CD14-positive monocyte (primary cell): ENCODE measurements at regions not wholly inside any gene's neighbourhood (a gene's known extent, or its start where the extent isn't known, plus 50 kb on each side); places are given as distances from the start of the nearest gene placed in this dataset.

Source experiments
- DNase-seq, 3 donors: peaks; one replicate each; pipeline ENCODE4 v3.0.0-alpha.2; 2011 to 2022
- H2AFZ ChIP-seq: 2 replicates; pipeline ENCODE4 v1.6.0; 2012; ENCODE audit warnings: mild to moderate bottlenecking, low read depth, low read length, inconsistent platforms; ENCODE audit not compliant: insufficient read depth, poor library complexity, severe bottlenecking
- H3K27ac ChIP-seq, 2 donors: 1 replicate in 1 of 2; 2 replicates in 1 of 2; pipeline ENCODE4 v1.5.1; 2012 to 2013; ENCODE audit warnings: low read length in 2 of 2, control low read depth in 1 of 2, inconsistent platforms in 1 of 2, low read depth in 1 of 2, mild to moderate bottlenecking in 1 of 2
- H3K27me3 ChIP-seq, 2 donors: one replicate each; pipeline versions ENCODE4 v1.6.0 to v1.6.1; 2011 to 2013; ENCODE audit warnings: low read length in 2 of 2; ENCODE audit not compliant: control insufficient read depth in 2 of 2, insufficient read depth in 2 of 2
- H3K36me3 ChIP-seq, 2 donors: replicated peaks in 1 of 2; 1 replicate in 1 of 2; 2 replicates in 1 of 2; pipeline versions ENCODE4 v1.5.1 to v1.6.1; 2012 to 2013; ENCODE audit warnings: low read length in 2 of 2, control low read depth in 1 of 2, inconsistent platforms in 1 of 2, mild to moderate bottlenecking in 1 of 2; ENCODE audit not compliant: insufficient read depth in 2 of 2, control insufficient read depth in 1 of 2
- H3K4me1 ChIP-seq, 2 donors: 1 replicate in 1 of 2; 2 replicates in 1 of 2; pipeline versions ENCODE4 v1.5.1 to v1.6.1; 2012 to 2013; ENCODE audit warnings: low read length in 2 of 2, control low read depth in 1 of 2, inconsistent platforms in 1 of 2, mild to moderate bottlenecking in 1 of 2, moderate library complexity in 1 of 2; ENCODE audit not compliant: insufficient read depth in 2 of 2, control insufficient read depth in 1 of 2
- H3K4me2 ChIP-seq: replicated peaks from 2 replicates; pipeline ENCODE3; 2012; ENCODE audit warnings: low read length, moderate library complexity, mild to moderate bottlenecking; ENCODE audit not compliant: poor library complexity, severe bottlenecking; ENCODE audit errors: extremely low read depth
- H3K4me3 ChIP-seq, 3 experiments: fragments of 200-600 bp in 1 of 3; sonication (generic) in 1 of 3; replicated peaks in 1 of 3; 1 replicate in 2 of 3; 2 replicates in 1 of 3; pipeline ENCODE4 v1.5.1; 2011 to 2013; ENCODE audit warnings: low read length in 3 of 3, mild to moderate bottlenecking in 3 of 3, control low read depth in 2 of 3, low read depth in 2 of 3, inconsistent platforms in 1 of 3, moderate library complexity in 1 of 3
- H3K79me2 ChIP-seq: 2 replicates; pipeline ENCODE4 v1.6.0; 2012; ENCODE audit warnings: mild to moderate bottlenecking, control low read depth, inconsistent platforms, low read length, moderate library complexity; ENCODE audit not compliant: insufficient read depth
- H3K9ac ChIP-seq: 2 replicates; pipeline ENCODE4 v1.6.0; 2017; ENCODE audit warnings: low read length, mild to moderate bottlenecking; ENCODE audit not compliant: insufficient read depth, poor library complexity, severe bottlenecking
- H3K9me3 ChIP-seq, 2 donors: replicated peaks in 1 of 2; 1 replicate in 1 of 2; 2 replicates in 1 of 2; pipeline versions ENCODE4 v1.5.1 to v1.6.1; 2012 to 2013; ENCODE audit warnings: low read length in 2 of 2, control low read depth in 1 of 2; ENCODE audit not compliant: control insufficient read depth in 1 of 2, insufficient read depth in 1 of 2
- H4K20me1 ChIP-seq: 2 replicates; pipeline ENCODE4 v1.6.0; 2012; ENCODE audit warnings: mild to moderate bottlenecking, low read length, control low read depth, moderate library complexity; ENCODE audit not compliant: insufficient read depth
- H3K27ac Mint-ChIP-seq, 7 donors: one replicate each; pipeline ENCODE4 v1.8.0; 2020; ENCODE audit warnings: mild to moderate bottlenecking in 7 of 7, mixed read lengths in 7 of 7, moderate library complexity in 6 of 7, inconsistent platforms in 2 of 7
- H3K27me3 Mint-ChIP-seq, 3 donors: one replicate each; pipeline ENCODE4 v1.8.0; 2021 to 2022; ENCODE audit warnings: low read depth in 3 of 3, mild to moderate bottlenecking in 3 of 3, mixed read lengths in 3 of 3, moderate library complexity in 3 of 3, inconsistent platforms in 1 of 3
- H3K36me3 Mint-ChIP-seq, 2 donors: one replicate each; pipeline ENCODE4 v1.8.0; 2020; ENCODE audit warnings: mixed read lengths in 2 of 2, inconsistent platforms in 1 of 2, mild to moderate bottlenecking in 1 of 2
- H3K4me1 Mint-ChIP-seq: one replicate; pipeline ENCODE4 v1.8.0; 2020; ENCODE audit warnings: mild to moderate bottlenecking, mixed read lengths
- H3K4me3 Mint-ChIP-seq, 2 donors: one replicate each; pipeline ENCODE4 v1.8.0; 2020; ENCODE audit warnings: mild to moderate bottlenecking in 2 of 2, mixed read lengths in 2 of 2, moderate library complexity in 1 of 2
- H3K9me3 Mint-ChIP-seq, 7 donors: one replicate each; pipeline ENCODE4 v1.8.0; 2020 to 2022; ENCODE audit warnings: mixed read lengths in 7 of 7, mild to moderate bottlenecking in 6 of 7, moderate library complexity in 6 of 7, inconsistent platforms in 2 of 7
- CTCF ChIP-seq: fragments of 200-600 bp; IDR thresholded peaks from one replicate; pipeline ENCODE4 v1.8.0; 2022; ENCODE audit warnings: antibody characterized with exemption, mild to moderate bottlenecking
- WGBS: methylation state at CpG from one replicate; pipeline ENCODE4 v1.1.5; 2013; ENCODE audit warnings: missing lambda C conversion rate; ENCODE audit not compliant: insufficient coverage; 5-methylcytosine and 5-hydroxymethylcytosine counted together
- intact Hi-C, 2 donors: fragments of 100-400 bp; cut with micrococcal nuclease; formaldehyde crosslinking; loops; one replicate each; pipeline versions ENCODE4 v1.15.0 to v1.15.1; 2023

GRCh38 chr9:87259543-87260518 lies 237.8 kb upstream of the DAPK1 start:
- intact Hi-C loops = no loop called here
- DNase-seq = no peak
- H3K9me3 ChIP-seq = peaks cover 0 to 2% of the 10 kb centered on the region in 2 donors
- no peaks in the 10 kb centered on the region for H3K27me3 ChIP-seq
- H3K36me3 ChIP-seq = no peaks in the 10 kb centered on the region
- H3K27me3 Mint-ChIP-seq = peaks cover 2 to 3% (median 2%) of the 10 kb centered on the region in 3 donors
- no peaks in the 10 kb centered on the region for H3K4me1 ChIP-seq
- WGBS = 81% methylated on average over 11 of the region's 20 CpGs
- H3K4me3 Mint-ChIP-seq = no peak overlapping the region
- H3K36me3 Mint-ChIP-seq = no peaks in the 10 kb centered on the region
- no peak overlapping the region for H3K4me2 ChIP-seq
- no peaks in the 10 kb centered on the region for H3K4me1 Mint-ChIP-seq
- H3K79me2 ChIP-seq = no peaks in the 10 kb centered on the region
- no peak overlapping the region for H3K9ac ChIP-seq
- no peak overlapping the region for H3K4me3 ChIP-seq
- H2AFZ ChIP-seq = no peak overlapping the region
- no peak overlapping the region for H3K27ac ChIP-seq
- peaks cover 0 to 4% (median 1%) of the 10 kb centered on the region in 7 donors for H3K9me3 Mint-ChIP-seq
- no peak for TF ChIP-seq CTCF
- no peaks in the 10 kb centered on the region for H4K20me1 ChIP-seq
- H3K27ac Mint-ChIP-seq = no peak overlapping the region

GRCh38 chr9:87263291-87263690 lies 234.4 kb upstream of the DAPK1 start:
- Histone ChIP-seq H3K36me3 (no peaks in the 10 kb centered on the region), H3K79me2 (no peaks in the 10 kb centered on the region), H3K9ac (no peak overlapping the region), H3K27ac (no peak overlapping the region), H2AFZ (no peak overlapping the region), H3K9me3 (peaks cover 0 to 2% of the 10 kb centered on the region in 2 donors), H3K4me1 (no peaks in the 10 kb centered on the region), H3K4me3 (no peak overlapping the region), H3K4me2 (no peak overlapping the region), H3K27me3 (no peaks in the 10 kb centered on the region), H4K20me1 (no peaks in the 10 kb centered on the region)
- no peak for DNase-seq
- Mint-ChIP-seq H3K27ac (no peak overlapping the region), H3K36me3 (no peaks in the 10 kb centered on the region), H3K9me3 (peaks cover 0 to 8% (median 1%) of the 10 kb centered on the region in 7 donors), H3K4me1 (no peaks in the 10 kb centered on the region), H3K4me3 (no peak overlapping the region), H3K27me3 (peaks cover 0 to 2% (median 0%) of the 10 kb centered on the region in 3 donors)
- 75% methylated on average over 4 of the region's 9 CpGs for WGBS
- no peak for TF ChIP-seq CTCF
- intact Hi-C loops = no loop called here
